ENCODE measurements at regions not wholly inside any gene's neighbourhood (a gene's known extent, or its start where the extent isn't known, plus 50 kb on each side); places are given as distances from the start of the nearest gene placed in this dataset.

DNA sequence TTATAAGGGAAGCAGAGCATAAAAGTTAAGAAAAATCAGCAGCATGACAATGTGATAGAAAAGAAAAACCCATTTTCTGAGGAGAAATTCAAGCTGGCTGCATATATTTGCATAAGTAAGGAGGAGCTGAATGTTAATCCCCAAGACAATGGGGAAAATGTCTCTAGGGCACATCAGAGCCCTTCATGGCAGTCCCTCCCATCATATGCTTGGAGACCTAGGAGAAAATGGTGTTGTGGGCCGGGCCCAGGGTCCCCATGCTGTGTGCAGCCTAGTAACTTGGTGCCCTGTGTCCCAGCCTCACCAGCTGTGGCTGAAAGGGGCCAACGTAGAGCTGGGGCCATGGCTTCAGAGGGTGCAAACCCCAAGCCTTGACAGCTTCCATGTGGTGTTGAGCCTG is 100.6 kb upstream of the PLPPR4 start:
- DNase-seq (ENCODE audit: extremely low read depth, insufficient read length) = no peak
- no peaks in the 10 kb centered on the region for H3K36me3 ChIP-seq (ENCODE audit: control insufficient read depth, insufficient read depth, low read length)
- TF ChIP-seq, protein P1, sequence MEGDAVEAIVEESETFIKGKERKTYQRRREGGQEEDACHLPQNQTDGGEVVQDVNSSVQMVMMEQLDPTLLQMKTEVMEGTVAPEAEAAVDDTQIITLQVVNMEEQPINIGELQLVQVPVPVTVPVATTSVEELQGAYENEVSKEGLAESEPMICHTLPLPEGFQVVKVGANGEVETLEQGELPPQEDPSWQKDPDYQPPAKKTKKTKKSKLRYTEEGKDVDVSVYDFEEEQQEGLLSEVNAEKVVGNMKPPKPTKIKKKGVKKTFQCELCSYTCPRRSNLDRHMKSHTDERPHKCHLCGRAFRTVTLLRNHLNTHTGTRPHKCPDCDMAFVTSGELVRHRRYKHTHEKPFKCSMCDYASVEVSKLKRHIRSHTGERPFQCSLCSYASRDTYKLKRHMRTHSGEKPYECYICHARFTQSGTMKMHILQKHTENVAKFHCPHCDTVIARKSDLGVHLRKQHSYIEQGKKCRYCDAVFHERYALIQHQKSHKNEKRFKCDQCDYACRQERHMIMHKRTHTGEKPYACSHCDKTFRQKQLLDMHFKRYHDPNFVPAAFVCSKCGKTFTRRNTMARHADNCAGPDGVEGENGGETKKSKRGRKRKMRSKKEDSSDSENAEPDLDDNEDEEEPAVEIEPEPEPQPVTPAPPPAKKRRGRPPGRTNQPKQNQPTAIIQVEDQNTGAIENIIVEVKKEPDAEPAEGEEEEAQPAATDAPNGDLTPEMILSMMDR (IDR thresholded peaks at IDR 0.05; ENCODE audit: insufficient read depth, low read length, poor library complexity, severe bottlenecking) = no peak
- no peak overlapping the region for H3K4me3 ChIP-seq (replicated peaks; ENCODE audit: low read depth, low read length)
- no peaks in the 10 kb centered on the region for H3K27me3 ChIP-seq (replicated peaks; ENCODE audit: control insufficient read depth, insufficient read depth, low read length)

DNA sequence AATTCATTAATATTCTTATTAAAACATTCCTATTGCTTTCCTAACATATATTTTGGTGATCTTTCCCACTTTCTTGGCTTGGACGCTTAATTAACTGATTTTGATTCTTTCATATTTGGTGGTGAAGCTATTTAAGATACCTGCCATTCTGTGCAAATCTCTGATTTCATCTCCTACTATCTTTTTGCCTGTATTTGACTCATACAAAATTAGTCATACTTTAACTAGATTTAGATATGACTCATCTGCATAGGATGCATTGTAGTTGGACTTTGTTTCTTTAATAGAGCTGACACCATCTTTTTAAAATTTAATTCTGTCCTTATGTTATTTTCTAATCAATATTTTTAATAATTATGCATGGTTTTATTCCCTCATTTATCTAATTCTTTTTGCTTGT is 93.8 kb upstream of the PLPPR4 start:
- DNase-seq (ENCODE audit: extremely low read depth, insufficient read length) = no peak
- Histone ChIP-seq H3K4me3 (replicated peaks; ENCODE audit: low read depth, low read length) (no peak overlapping the region), H3K36me3 (ENCODE audit: control insufficient read depth, insufficient read depth, low read length) (no peaks in the 10 kb centered on the region), H3K27me3 (replicated peaks; ENCODE audit: control insufficient read depth, insufficient read depth, low read length) (no peaks in the 10 kb centered on the region)
- TF ChIP-seq, protein P1 (IDR thresholded peaks at IDR 0.05; ENCODE audit: insufficient read depth, low read length, poor library complexity, severe bottlenecking) = no peak

DNA sequence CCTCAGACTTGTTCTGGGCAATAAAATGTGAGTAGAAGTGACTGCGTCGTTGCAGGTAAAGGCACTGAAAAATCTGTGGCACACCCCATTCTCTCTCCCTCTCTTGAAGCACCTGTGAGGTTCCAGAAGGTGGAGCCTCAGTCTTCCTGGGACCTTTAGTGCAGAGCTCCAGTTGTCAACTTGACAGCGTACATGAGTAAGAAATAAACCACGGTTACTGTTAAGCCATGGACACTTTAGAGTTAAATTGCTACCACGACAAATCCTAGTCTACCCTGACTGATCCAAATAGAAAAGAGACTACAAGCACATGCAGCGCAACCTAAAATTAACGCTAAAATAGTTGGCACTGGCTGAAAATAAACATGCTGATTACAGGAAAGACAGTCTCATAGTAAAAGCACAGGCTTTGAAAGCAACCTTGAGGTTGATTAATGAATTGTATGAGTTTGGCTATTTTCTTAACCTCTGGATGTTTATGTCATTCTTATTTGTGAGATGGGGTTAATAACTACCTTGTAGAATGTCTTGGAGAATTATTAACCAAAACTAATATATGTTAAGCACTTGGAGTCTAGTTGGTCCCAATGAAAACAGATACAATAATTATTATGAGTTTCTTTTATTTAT is 93.0 kb upstream of the PLPPR4 start:
- H3K27me3 ChIP-seq (replicated peaks; ENCODE audit: control insufficient read depth, insufficient read depth, low read length) = no peaks in the 10 kb centered on the region
- TF ChIP-seq, protein P1 (IDR thresholded peaks at IDR 0.05; ENCODE audit: insufficient read depth, low read length, poor library complexity, severe bottlenecking) = no peak
- no peak for DNase-seq (ENCODE audit: extremely low read depth, insufficient read length)
- no peaks in the 10 kb centered on the region for H3K36me3 ChIP-seq (ENCODE audit: control insufficient read depth, insufficient read depth, low read length)
- H3K4me3 ChIP-seq (replicated peaks; ENCODE audit: low read depth, low read length) = no peak overlapping the region

DNA sequence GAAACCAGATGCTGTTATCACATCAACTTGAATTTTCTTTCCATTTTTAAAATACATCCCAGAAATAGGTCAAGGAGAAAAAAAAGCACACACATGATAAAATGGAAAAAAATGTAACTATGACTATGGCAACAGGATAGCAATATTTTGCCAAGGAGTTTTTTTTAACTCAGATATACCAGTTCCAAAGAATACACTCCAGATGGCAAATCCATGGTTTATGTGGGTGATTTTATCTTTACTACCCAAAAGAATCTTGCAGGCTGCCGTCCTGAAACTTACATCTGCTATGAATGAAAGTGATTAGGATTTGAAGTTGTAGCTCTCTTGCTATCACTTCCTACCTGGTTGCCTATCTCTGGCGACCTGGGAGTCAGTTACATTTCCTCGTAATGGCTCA is 91.0 kb upstream of the PLPPR4 start:
- no peaks in the 10 kb centered on the region for H3K27me3 ChIP-seq (replicated peaks; ENCODE audit: control insufficient read depth, insufficient read depth, low read length)
- H3K4me3 ChIP-seq (replicated peaks; ENCODE audit: low read depth, low read length) = no peak overlapping the region
- TF ChIP-seq, protein P1 (IDR thresholded peaks at IDR 0.05; ENCODE audit: insufficient read depth, low read length, poor library complexity, severe bottlenecking) = no peak
- H3K36me3 ChIP-seq (ENCODE audit: control insufficient read depth, insufficient read depth, low read length) = no peaks in the 10 kb centered on the region
- no peak for DNase-seq (ENCODE audit: extremely low read depth, insufficient read length)

DNA sequence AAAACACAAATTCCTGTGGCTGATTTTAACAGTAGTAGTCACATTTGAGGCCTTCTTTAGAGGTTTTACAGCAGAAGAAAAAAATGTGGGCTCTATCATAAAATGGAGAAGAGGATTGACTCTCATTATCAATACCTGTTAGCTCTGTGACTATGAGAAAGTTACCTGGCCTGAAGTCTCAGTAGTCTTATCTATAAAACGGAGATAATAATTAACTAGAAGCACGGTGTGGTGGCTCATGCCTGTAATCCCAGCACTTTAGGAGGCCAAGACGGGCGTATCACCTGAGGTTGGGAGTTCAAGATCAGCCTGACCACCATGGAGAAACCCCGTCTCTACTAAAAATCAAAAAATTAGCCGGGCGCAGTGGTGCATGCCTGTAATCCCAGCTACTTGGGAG is 90.4 kb upstream of the PLPPR4 start:
- no peaks in the 10 kb centered on the region for H3K27me3 ChIP-seq (replicated peaks; ENCODE audit: control insufficient read depth, insufficient read depth, low read length)
- no peaks in the 10 kb centered on the region for H3K36me3 ChIP-seq (ENCODE audit: control insufficient read depth, insufficient read depth, low read length)
- H3K4me3 ChIP-seq (replicated peaks; ENCODE audit: low read depth, low read length) = no peak overlapping the region
- TF ChIP-seq, protein P1 (IDR thresholded peaks at IDR 0.05; ENCODE audit: insufficient read depth, low read length, poor library complexity, severe bottlenecking) = no peak
- DNase-seq (ENCODE audit: extremely low read depth, insufficient read length) = no peak

DNA sequence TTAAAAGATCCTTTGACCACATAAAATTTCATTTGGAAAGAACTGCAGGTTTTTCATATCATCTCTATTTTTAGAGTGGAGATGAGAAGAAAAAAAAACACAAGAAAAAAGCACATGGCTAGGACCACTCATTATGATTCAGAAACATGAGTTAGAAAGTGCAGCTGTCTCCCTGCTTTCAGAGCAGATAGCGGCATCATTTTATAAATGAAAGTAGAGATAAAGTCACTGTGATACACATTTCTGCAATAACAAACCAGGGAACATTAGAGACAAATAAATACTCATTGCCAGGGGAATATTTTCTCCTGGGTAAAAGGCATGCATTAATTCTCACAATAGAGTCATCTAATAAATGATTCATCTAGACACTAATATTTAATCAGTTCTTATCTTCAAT is 87.5 kb upstream of the PLPPR4 start:
- no peak for DNase-seq (ENCODE audit: extremely low read depth, insufficient read length)
- no peaks in the 10 kb centered on the region for H3K27me3 ChIP-seq (replicated peaks; ENCODE audit: control insufficient read depth, insufficient read depth, low read length)
- TF ChIP-seq, protein P1 (IDR thresholded peaks at IDR 0.05; ENCODE audit: insufficient read depth, low read length, poor library complexity, severe bottlenecking) = no peak
- no peaks in the 10 kb centered on the region for H3K36me3 ChIP-seq (ENCODE audit: control insufficient read depth, insufficient read depth, low read length)
- H3K4me3 ChIP-seq (replicated peaks; ENCODE audit: low read depth, low read length) = no peak overlapping the region

All from GM06990 (cell line).